Suppressor macrophage treated with lipopolysaccharide for 1 hour (primary cell): ENCODE measurements at regions not wholly inside any gene's neighbourhood (a gene's known extent, or its start where the extent isn't known, plus 50 kb on each side); places are given as distances from the start of the nearest gene placed in this dataset.

Experiments
- DNase-seq, 3 donors: peaks; one replicate each; pipeline ENCODE4 v3.0.0-alpha.2; 2020 to 2022

DNA sequence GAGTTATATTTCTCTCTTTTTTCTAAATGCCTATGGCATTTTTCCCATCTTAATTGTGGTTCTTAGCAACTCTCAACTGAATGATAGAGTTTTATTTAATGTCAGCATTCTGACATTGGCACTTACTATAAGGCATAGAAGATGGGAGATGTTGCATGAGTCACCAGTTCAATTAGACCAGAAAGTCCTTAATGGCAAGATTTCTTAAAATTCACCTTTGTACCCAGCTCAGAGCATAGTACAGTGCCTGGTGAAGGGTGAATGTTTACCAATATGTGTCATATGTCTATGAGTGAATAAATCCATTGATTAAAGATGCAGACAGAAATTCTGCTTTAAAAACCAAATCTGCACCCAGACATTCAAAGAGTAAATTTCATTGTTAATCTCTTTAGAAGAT is 526.9 kb downstream of the EFNB2 start:
- no peak for DNase-seq

DNA sequence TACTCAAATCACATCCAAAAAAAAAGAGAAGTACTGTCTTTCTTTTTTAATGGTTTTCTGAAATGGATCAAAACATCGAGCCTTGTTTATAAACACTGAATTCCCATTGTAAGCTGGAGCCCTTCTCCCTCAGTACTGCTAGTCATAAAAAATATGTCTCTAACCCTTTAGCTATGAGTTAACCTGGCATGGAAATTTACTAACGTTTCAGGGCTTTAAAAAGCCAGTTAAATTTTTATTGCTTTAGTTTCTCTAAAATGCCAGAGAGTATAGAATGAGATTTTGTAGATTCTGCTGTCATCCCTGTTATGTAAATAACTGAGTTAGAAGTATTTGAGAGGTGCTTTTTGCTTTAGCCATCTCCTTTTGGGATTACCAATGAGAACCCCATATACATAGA is 528.3 kb downstream of the EFNB2 start:
- DNase-seq = no peak

GRCh38 chr13:106003651-106004050 is 531.8 kb downstream of the EFNB2 start:
- DNase-seq = no peak

DNA sequence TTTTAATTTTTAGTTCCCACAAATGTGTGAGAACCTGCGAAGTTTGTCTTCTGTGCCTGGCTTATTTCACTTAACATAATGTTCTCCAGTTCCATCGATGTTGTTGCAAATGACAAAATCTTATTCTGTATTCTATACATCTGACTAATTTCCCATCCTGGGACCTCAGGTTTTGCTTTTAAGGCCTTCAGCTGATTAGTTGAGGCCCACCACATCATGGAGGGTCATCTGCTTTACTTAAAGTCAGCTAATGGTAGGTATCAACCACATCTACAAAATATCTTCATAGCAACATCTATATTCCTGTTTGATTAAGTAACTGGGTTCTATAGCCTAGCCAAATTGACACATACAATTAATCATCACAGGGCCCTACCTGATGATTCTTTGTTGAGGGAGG is 534.0 kb downstream of the EFNB2 start:
- no peak for DNase-seq

- DNase-seq = no peak
Measured at GRCh38 chr13:105997581-105998550, 537.6 kb downstream of the EFNB2 start.

DNA sequence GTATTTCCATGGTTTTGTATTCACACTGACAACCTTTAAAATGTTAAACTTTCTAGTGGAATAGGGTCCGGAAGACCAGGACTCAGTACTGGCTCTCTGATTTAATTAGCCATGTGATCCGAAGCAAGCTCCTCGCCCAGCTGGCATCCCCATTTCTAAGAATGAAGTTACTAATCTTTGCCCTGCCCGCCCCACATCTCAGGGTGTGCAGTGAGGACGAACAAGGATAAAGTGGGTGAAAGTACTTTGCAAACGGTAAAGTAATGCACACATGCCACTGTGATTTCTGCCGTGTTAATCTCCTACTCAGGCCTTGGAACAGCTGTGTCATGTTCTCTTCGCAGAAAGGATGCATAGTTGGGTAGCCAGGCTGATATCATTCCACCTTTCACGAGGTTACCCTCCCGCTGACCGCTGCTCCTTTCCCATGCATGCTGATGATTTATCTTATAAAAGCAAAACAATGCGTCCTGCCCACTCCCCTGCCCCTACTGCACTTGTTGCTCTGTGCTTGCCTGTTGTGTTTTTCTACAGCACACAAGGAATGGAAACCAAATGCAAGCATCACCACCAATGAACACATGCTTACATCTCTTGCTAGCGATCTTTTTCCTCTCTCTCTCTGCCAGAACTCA is 539.0 kb downstream of the EFNB2 start:
- DNase-seq = no peak

DNA sequence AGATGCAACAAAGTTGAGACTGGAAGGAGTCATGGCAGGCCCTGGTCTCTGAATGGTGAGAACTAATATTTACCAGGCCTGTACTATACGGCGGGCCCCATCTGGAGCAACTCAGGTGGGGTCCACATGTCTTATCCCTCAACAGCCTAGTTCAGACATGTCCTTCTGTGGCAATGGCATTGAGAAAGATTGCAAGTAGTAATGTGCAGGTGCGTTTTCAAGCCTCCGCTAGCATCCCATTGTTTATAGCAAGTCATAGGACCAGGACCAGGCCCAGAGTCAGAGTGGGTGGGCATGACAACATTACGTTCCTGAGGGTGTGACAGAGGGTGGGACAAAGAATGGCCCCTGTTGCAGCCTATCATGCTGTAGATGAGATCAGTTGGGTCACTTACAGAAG is 541.1 kb downstream of the EFNB2 start:
- no peak for DNase-seq

- DNase-seq = no peak
Measured at GRCh38 chr13:105991622-105992277, 543.7 kb downstream of the EFNB2 start.

GRCh38 chr13:105991131-105991530 is 544.3 kb downstream of the EFNB2 start:
- DNase-seq = no peak

- no peak for DNase-seq
Measured at GRCh38 chr13:105990256-105990958, 545.1 kb downstream of the EFNB2 start.

- DNase-seq = no peak
Measured at GRCh38 chr13:105984646-105985045, 550.8 kb downstream of the EFNB2 start.

- DNase-seq = no peak
Measured at GRCh38 chr13:105984236-105984635, 551.2 kb downstream of the EFNB2 start.

DNA sequence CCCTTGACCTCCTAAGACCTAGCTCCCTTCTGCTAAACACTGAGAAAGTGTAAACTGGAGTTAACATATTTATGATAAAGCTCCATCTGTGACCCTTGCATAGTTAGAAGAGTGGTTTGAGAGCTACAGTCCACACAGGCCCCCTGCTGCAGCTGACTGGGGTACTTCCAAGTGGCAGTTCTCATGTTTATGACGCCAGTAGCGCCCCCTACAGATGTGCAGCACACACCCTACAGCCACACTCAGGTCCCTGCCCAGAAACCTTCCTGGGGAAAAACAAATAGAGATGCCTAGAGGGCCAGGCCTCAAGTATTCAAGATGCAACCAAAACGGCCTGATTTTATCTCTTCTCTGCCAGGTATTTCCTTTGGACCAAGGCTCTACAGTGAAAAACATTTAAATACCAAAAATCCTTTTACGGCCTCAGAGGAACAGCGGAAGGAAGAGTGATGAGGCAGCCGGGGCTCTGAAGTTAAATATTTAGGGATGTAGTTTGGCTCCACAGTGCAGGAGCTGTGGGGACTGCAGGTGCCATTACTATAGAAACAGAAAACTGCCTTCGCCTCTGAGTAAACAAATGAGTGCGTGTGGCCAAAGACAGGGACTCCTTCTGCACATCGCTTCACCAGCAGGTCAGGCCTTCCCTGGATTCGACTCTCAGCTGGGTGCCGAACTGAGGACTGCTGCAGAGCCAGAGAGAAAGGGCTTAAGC is 553.1 kb downstream of the EFNB2 start:
- no peak for DNase-seq

- DNase-seq = no peak
Measured at GRCh38 chr13:105979131-105980011, 556.1 kb downstream of the EFNB2 start.

- no peak for DNase-seq
Measured at GRCh38 chr13:105974380-105974779, 561.1 kb downstream of the EFNB2 start.

DNA sequence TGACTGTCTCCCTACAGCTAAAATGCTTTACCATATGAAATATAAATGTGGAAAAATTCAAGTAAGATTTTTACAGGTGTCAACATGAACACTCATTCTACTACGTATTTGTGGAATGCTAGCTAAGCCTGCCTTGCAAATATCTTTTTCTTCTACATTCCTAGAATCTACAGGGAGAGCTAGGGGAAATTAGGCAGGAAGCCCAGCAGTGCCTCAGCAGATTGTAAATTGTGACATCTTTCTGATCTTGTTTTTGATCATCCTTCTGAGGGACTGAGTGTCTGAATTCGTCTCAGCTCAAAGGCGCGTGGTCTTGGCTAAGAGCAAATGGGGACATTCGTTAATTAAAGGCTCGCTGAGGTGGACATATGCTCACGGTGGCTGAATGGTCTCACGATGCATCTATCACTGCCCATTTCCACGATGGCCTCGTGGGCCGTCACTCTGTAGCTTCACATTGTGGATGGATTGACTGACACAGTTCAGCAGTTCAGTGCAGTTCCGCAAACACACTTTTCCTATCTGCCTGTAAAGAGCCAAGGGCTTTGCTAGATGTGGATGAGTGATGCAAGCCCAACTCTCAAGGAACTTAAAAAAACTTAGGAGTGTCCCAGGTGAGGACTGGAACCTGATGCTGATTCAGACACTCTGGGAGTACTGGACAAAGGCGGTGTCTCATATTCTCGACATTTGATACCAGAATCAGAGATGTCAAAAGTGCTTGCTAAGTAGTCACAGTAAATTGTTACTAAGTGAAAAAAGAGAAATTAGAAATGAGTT is 562.5 kb downstream of the EFNB2 start:
- no peak for DNase-seq

DNA sequence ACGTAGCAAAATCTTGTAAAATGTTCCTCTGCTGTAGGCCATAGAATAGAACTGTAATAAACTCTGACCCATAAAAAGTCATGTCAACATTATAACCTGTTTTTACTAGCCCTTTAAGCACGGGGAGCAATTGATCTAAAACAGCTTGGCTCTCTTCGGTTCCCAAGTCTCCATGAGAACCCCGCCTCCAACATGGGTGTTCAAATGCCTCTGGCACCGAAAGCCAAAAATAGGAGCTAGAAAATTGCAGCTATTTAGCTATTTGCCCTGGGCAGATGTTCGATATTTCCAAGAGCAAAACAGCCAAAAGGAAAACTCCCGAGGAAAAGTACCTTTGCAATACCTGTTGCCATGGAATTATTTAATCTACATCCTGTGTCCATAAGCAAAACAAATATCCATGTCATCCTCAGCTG is 563.1 kb downstream of the EFNB2 start:
- no peak for DNase-seq

- no peak for DNase-seq
Measured at GRCh38 chr13:105971738-105972137, 563.7 kb downstream of the EFNB2 start.

DNA sequence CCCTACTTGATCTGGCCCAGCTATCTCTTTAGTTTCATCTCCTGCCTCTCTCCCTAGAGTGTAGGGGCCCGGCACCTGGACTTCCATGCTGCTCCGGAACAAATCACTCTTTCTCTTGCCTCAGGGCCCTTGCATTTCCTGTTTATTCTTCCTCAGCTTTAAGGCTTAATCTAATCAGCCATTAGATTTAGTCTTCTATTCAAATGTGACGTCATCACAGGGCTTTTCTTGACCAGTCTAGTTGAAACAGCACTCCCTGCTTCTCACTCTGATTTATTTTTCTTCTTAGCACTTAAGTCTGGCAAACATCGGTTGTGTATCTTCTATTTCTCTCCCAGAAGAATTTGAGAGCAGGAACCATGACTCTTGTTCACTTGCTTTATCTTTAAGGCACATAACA is 564.1 kb downstream of the EFNB2 start:
- DNase-seq = no peak

DNA sequence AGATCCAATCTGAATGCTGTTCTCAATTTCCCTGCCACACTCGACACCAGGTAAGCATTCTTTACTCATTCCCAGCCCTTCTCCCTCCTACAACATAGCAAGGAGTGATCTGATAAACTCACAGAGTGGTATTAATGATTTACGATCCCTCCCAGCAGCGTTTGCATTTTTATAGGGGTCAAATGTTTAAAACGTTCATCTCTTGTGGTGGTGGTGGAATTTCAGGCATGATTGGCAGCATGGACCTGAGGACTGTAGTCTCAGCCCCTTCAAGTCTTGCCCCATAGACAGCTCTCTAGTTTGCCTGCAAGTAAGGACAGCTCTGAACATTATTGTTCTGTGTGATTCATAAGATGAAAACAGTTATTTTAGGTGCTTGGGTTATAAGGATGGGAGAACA is 565.7 kb downstream of the EFNB2 start:
- no peak for DNase-seq

- no peak for DNase-seq
Measured at GRCh38 chr13:105965910-105966309, 569.6 kb downstream of the EFNB2 start.
